Kidney (tissue), 13 donors: ENCODE measurements at regions not wholly inside any gene's neighbourhood (a gene's known extent, or its start where the extent isn't known, plus 50 kb on each side); places are given as distances from the start of the nearest gene placed in this dataset.

Experiments
- DNase-seq, 5 donors: peaks; one replicate each; pipeline ENCODE4 v3.0.0-alpha.2; 2013 to 2020
- FAIRE-seq: peaks from 2 replicates; lab custom pipeline; 2012; peaks lifted over from hg19 to GRCh38; lab: Jason Lieb, UNC
- H3K27ac ChIP-seq, 2 donors: one replicate each; pipeline ENCODE4 v1.7.0; 2013; ENCODE audit warnings: low read depth in 2 of 2, low read length in 2 of 2, inconsistent platforms in 1 of 2
- H3K27me3 ChIP-seq: one replicate; pipeline ENCODE4 v1.7.1; 2013; ENCODE audit warnings: low read length, inconsistent platforms; ENCODE audit not compliant: control insufficient read depth, insufficient read depth
- H3K36me3 ChIP-seq, 3 donors: one replicate each; pipeline versions ENCODE4 v1.7.0 to v1.7.1; 2013; ENCODE audit warnings: low read length in 3 of 3, control low read depth in 1 of 3, inconsistent platforms in 1 of 3; ENCODE audit not compliant: insufficient read depth in 3 of 3, control insufficient read depth in 2 of 3
- H3K4me1 ChIP-seq, 3 donors: one replicate each; pipeline versions ENCODE4 v1.7.0 to v1.7.1; 2013; ENCODE audit warnings: low read length in 3 of 3, inconsistent platforms in 1 of 3, low read depth in 1 of 3; ENCODE audit not compliant: control insufficient read depth in 2 of 3, insufficient read depth in 2 of 3
- H3K4me3 ChIP-seq, 3 donors: one replicate each; pipeline versions ENCODE4 v1.7.0 to v1.8.1; 2013; ENCODE audit warnings: low read length in 3 of 3, control low read depth in 1 of 3, inconsistent platforms in 1 of 3
- H3K9ac ChIP-seq, 3 donors: one replicate each; pipeline versions ENCODE4 v1.7.0 to v1.7.1; 2013; ENCODE audit warnings: low read length in 3 of 3, control low read depth in 1 of 3, inconsistent platforms in 1 of 3
- H3K9me3 ChIP-seq, 3 donors: one replicate each; pipeline versions ENCODE4 v1.7.0 to v1.7.1; 2013; ENCODE audit warnings: low read length in 3 of 3, control low read depth in 1 of 3, inconsistent platforms in 1 of 3; ENCODE audit not compliant: control insufficient read depth in 2 of 3, insufficient read depth in 1 of 3
- intact Hi-C: fragments of 100-400 bp; cut with DNase I; formaldehyde crosslinking; loops from one replicate; pipeline ENCODE4 v1.11.1; 2022
- TF ChIP-seq, protein P1 (sequence below): IDR thresholded peaks from 3 replicates; pipeline ENCODE4 v1.5.1; 2012; ENCODE audit warnings: mild to moderate bottlenecking, moderate library complexity, borderline replicate concordance; ENCODE audit not compliant: insufficient read depth; ENCODE audit errors: extremely low read depth
- donor health status: control.
- donor health status: control.
- donor health status: control.
- donor health status: control.
- donor health status: control.
- donor health status: DM: yes; HTN: yes; CAD: no.
- donor health status: Normal renal cell carcinoma (clear cell type).

DNA sequence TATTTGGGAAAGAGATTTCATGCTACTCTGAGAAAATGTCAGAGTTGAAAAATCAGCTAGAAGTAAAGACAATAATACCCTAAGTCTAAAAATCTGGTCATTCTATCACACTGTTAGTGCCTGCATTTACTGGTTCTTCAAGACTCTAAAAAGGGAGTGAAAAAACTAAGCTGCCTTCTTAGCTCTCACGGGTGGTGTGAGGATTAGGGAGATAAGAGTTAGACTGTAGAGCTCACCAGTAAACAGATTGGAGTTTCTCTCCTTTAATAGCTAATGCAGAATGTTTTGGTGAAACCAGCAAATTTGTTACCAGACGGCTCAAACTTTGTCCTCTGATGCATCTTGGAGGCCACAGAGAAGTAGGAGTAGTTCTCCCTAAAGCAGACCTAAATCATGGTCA, 135.0 kb upstream of the OTX2 start:
- no peaks in the 10 kb centered on the region for H3K27me3 ChIP-seq
- H3K27ac ChIP-seq, result no peak overlapping the region
- H3K36me3 ChIP-seq, result no peaks in the 10 kb centered on the region
- H3K4me1 ChIP-seq, result no peaks in the 10 kb centered on the region
- peaks cover 0 to 4% (median 0%) of the 10 kb centered on the region in 3 donors for H3K9me3 ChIP-seq
- no peak overlapping the region for H3K9ac ChIP-seq
- FAIRE-seq (no peak), DNase-seq (no peak)
- H3K4me3 ChIP-seq, result no peak overlapping the region
- TF ChIP-seq, protein P1, sequence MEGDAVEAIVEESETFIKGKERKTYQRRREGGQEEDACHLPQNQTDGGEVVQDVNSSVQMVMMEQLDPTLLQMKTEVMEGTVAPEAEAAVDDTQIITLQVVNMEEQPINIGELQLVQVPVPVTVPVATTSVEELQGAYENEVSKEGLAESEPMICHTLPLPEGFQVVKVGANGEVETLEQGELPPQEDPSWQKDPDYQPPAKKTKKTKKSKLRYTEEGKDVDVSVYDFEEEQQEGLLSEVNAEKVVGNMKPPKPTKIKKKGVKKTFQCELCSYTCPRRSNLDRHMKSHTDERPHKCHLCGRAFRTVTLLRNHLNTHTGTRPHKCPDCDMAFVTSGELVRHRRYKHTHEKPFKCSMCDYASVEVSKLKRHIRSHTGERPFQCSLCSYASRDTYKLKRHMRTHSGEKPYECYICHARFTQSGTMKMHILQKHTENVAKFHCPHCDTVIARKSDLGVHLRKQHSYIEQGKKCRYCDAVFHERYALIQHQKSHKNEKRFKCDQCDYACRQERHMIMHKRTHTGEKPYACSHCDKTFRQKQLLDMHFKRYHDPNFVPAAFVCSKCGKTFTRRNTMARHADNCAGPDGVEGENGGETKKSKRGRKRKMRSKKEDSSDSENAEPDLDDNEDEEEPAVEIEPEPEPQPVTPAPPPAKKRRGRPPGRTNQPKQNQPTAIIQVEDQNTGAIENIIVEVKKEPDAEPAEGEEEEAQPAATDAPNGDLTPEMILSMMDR, result no peak
- intact Hi-C loops, result no loop called here

DNA sequence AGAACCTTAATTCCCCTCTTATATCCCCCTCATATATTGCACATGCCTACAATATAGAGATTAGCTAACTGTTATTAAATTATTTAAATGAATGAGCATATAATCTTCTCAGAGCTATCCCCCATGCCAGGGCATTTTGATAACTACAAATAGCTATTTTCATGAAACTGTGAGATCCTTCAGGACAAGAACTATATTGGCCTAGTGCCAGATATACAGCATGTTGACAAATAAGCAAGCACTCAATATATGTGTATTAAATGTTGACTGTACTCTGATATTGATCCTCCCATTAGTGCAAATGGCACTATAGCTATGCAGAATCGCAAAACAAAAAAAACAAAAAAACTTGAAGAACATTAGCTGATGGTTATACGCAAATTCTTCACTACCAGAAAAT, 134.1 kb upstream of the OTX2 start:
- DNase-seq (no peak), FAIRE-seq (no peak)
- TF ChIP-seq, protein P1, result no peak
- Histone ChIP-seq H3K9me3 (peaks cover 0 to 4% (median 0%) of the 10 kb centered on the region in 3 donors), H3K36me3 (no peaks in the 10 kb centered on the region), H3K4me1 (no peaks in the 10 kb centered on the region), H3K27ac (no peak overlapping the region), H3K27me3 (no peaks in the 10 kb centered on the region), H3K4me3 (no peak overlapping the region), H3K9ac (no peak overlapping the region)
- intact Hi-C loops, result no loop called here

DNA sequence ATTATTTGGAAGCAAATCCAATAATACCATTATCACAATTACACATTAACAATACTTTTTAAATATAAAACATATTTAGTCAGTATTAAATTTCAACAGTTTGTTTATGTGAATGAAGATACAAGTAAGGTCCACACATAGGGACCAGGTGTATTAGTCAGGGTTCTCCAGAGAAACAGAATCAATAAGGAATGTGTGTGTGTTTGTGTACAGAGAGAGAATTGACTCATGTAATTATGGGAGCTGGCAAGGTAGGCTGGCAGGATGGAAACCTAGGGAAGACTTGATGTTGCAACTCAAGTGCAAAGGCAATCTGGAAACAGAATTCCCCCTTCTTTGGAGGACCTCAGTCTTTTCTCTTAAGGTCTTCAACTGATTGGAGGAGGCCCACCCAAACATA, 123.2 kb upstream of the OTX2 start:
- intact Hi-C loops, result no loop called here
- FAIRE-seq (no peak), DNase-seq (no peak)

More for the DNA sequence above, 123.2 kb upstream of the OTX2 start:
- TF ChIP-seq, protein P1, result no peak
- no peaks in the 10 kb centered on the region for H3K27me3 ChIP-seq
- no peak overlapping the region for H3K9ac ChIP-seq
- H3K36me3 ChIP-seq, result no peaks in the 10 kb centered on the region
- no peak overlapping the region for H3K4me3 ChIP-seq
- no peaks in the 10 kb centered on the region for H3K9me3 ChIP-seq
- no peak overlapping the region for H3K27ac ChIP-seq
- H3K4me1 ChIP-seq, result no peaks in the 10 kb centered on the region
